H1 (cell line): ENCODE measurements at regions not wholly inside any gene's neighbourhood (a gene's known extent, or its start where the extent isn't known, plus 50 kb on each side); places are given as distances from the start of the nearest gene placed in this dataset.

ENCODE experiments used
- CTCF ChIA-PET: fragments of 300-600 bp; sonication (Branson Sonifier 250); formaldehyde crosslinking; loops from one replicate; lab custom pipeline; 2021; ENCODE audit not compliant: partially characterized antibody; lab: Charles Lee
- POLR2A ChIA-PET: fragments of 300-600 bp; sonication (Branson Sonifier 250); formaldehyde crosslinking; loops from one replicate; lab custom pipeline; 2021; ENCODE audit warnings: inconsistent platforms; ENCODE audit not compliant: partially characterized antibody; lab: Charles Lee
- DNase-seq, 2 experiments: peaks; one replicate each; pipeline versions ENCODE4 v3.0.0 to v3.0.0-alpha.2; 2010 to 2022; ENCODE audit warnings: low spot score in 2 of 2, low read depth in 1 of 2, mixed read lengths in 1 of 2
- FAIRE-seq: peaks from 2 replicates; lab custom pipeline; 2011; peaks lifted over from hg19 to GRCh38; lab: Jason Lieb, UNC
- H2AFZ ChIP-seq: 2 replicates; pipeline ENCODE4 v1.8.1; 2012; ENCODE audit warnings: low read length, inconsistent platforms
- H2AK5ac ChIP-seq: 2 replicates; pipeline ENCODE4 v1.6.1; 2013; ENCODE audit warnings: low read depth, low read length
- H2BK120ac ChIP-seq: replicated peaks from 2 replicates; pipeline ENCODE3; 2013; ENCODE audit warnings: low read depth, low read length, inconsistent platforms
- H2BK12ac ChIP-seq: 2 replicates; pipeline ENCODE4 v1.6.1; 2013; ENCODE audit warnings: low read depth, low read length
- H2BK15ac ChIP-seq: 2 replicates; pipeline ENCODE4 v1.6.1; 2013; ENCODE audit warnings: low read length
- H2BK20ac ChIP-seq: 2 replicates; pipeline ENCODE4 v1.6.1; 2013; ENCODE audit warnings: low read length
- H2BK5ac ChIP-seq: 2 replicates; pipeline ENCODE4 v1.6.1; 2013; ENCODE audit warnings: low read depth, low read length
- H3K14ac ChIP-seq: 2 replicates; pipeline ENCODE4 v1.6.1; 2013; ENCODE audit warnings: inconsistent platforms; ENCODE audit not compliant: insufficient read length
- H3K18ac ChIP-seq: 2 replicates; pipeline ENCODE4 v1.6.1; 2013; ENCODE audit warnings: low read length; ENCODE audit errors: extremely low read depth
- H3K23ac ChIP-seq: 2 replicates; pipeline ENCODE4 v1.6.1; 2013; ENCODE audit warnings: inconsistent platforms; ENCODE audit not compliant: insufficient read length
- H3K23me2 ChIP-seq: 2 replicates; pipeline ENCODE4 v1.6.1; 2013; ENCODE audit warnings: low read depth, low read length
- H3K27ac ChIP-seq: 2 replicates; pipeline ENCODE4 v1.6.1; 2011; ENCODE audit warnings: low read depth, low read length, inconsistent platforms
- H3K27me3 ChIP-seq, 4 experiments: replicated peaks in 1 of 4; 1 replicate in 1 of 4; 2 replicates in 3 of 4; pipeline versions ENCODE4 v1.6.1 to v1.8.1; 2011 to 2013; ENCODE audit warnings: low read length in 3 of 4, mild to moderate bottlenecking in 3 of 4, inconsistent platforms in 2 of 4, mixed read lengths in 2 of 4, moderate library complexity in 1 of 4; ENCODE audit not compliant: control insufficient read depth in 3 of 4, insufficient read depth in 3 of 4; ENCODE audit errors: extremely low read depth in 1 of 4
- H3K36me3 ChIP-seq, 4 experiments: 2 replicates each; pipeline versions ENCODE4 v1.6.1 to v1.8.1; 2011 to 2013; ENCODE audit warnings: mild to moderate bottlenecking in 4 of 4, low read length in 3 of 4, moderate library complexity in 2 of 4, control low read depth in 1 of 4, inconsistent platforms in 1 of 4; ENCODE audit not compliant: insufficient read depth in 4 of 4, control insufficient read depth in 2 of 4
- H3K4ac ChIP-seq: replicated peaks from 2 replicates; pipeline ENCODE3; 2013; ENCODE audit warnings: low read length, low read depth, mixed read lengths, inconsistent platforms; ENCODE audit not compliant: insufficient read length
- H3K4me1 ChIP-seq, 4 experiments: replicated peaks in 1 of 4; 1 replicate in 1 of 4; 2 replicates in 3 of 4; pipeline versions ENCODE4 v1.6.1 to v1.8.1; 2011 to 2013; ENCODE audit warnings: low read length in 3 of 4, inconsistent platforms in 2 of 4, mixed read lengths in 1 of 4; ENCODE audit not compliant: insufficient read depth in 4 of 4, control insufficient read depth in 3 of 4
- H3K4me2 ChIP-seq, 2 experiments: 2 replicates each; pipeline versions ENCODE4 v1.6.1 to v1.8.1; 2011 to 2013; ENCODE audit warnings: low read depth in 2 of 2, low read length in 2 of 2, control low read depth in 1 of 2, inconsistent platforms in 1 of 2, mild to moderate bottlenecking in 1 of 2; ENCODE audit not compliant: insufficient read depth in 1 of 2
- H3K4me3 ChIP-seq, 4 experiments: fragments of 200-600, 300-600 bp in 1 of 4; sonication (generic), shearing (Covaris generic), sonication (Bioruptor Twin) in 1 of 4; 2 replicates each; pipeline versions ENCODE4 v1.5.1 to v1.8.1; 2011 to 2016; ENCODE audit warnings: low read length in 4 of 4, low read depth in 3 of 4, control low read depth in 2 of 4, inconsistent platforms in 2 of 4, mild to moderate bottlenecking in 2 of 4, mixed read lengths in 1 of 4, moderate library complexity in 1 of 4; ENCODE audit not compliant: insufficient read depth in 2 of 4; ENCODE audit errors: extremely low read depth in 1 of 4
- H3K56ac ChIP-seq: replicated peaks from 2 replicates; pipeline ENCODE3; 2013; ENCODE audit warnings: low read depth, mild to moderate bottlenecking, mixed read lengths, low read length, inconsistent platforms; ENCODE audit not compliant: insufficient read length
- H3K79me1 ChIP-seq: 2 replicates; pipeline ENCODE4 v1.6.1; 2013; ENCODE audit warnings: low read depth, low read length, control low read depth
- H3K79me2 ChIP-seq, 2 experiments: 2 replicates each; pipeline versions ENCODE4 v1.6.1 to v1.8.1; 2012 to 2013; ENCODE audit warnings: low read length in 2 of 2, mild to moderate bottlenecking in 2 of 2, inconsistent platforms in 1 of 2; ENCODE audit not compliant: insufficient read depth in 2 of 2, control insufficient read depth in 1 of 2
- H3K9ac ChIP-seq, 4 experiments: replicated peaks in 1 of 4; 1 replicate in 1 of 4; 2 replicates in 3 of 4; pipeline versions ENCODE4 v1.6.1 to v1.8.1; 2011 to 2013; ENCODE audit warnings: low read depth in 3 of 4, low read length in 3 of 4, control low read depth in 2 of 4, mild to moderate bottlenecking in 2 of 4, moderate library complexity in 2 of 4, inconsistent platforms in 1 of 4; ENCODE audit errors: extremely low read depth in 1 of 4
- H3K9me3 ChIP-seq, 2 experiments: 2 replicates each; pipeline versions ENCODE4 v1.6.1 to v1.8.1; 2012 to 2013; ENCODE audit warnings: mild to moderate bottlenecking in 2 of 2, moderate library complexity in 2 of 2, control low read depth in 1 of 2, inconsistent platforms in 1 of 2, low read depth in 1 of 2, low read length in 1 of 2, mixed read lengths in 1 of 2; ENCODE audit not compliant: insufficient read depth in 2 of 2
- H4K20me1 ChIP-seq, 2 experiments: replicated peaks in 1 of 2; 2 replicates each; pipeline versions ENCODE3 to v1.8.1; 2011 to 2013; ENCODE audit warnings: inconsistent platforms in 2 of 2, low read length in 2 of 2, mild to moderate bottlenecking in 1 of 2; ENCODE audit not compliant: insufficient read depth in 2 of 2, control insufficient read depth in 1 of 2
- H4K5ac ChIP-seq: 2 replicates; pipeline ENCODE4 v1.6.1; 2013; ENCODE audit warnings: low read length, low read depth, mixed read lengths, inconsistent platforms; ENCODE audit not compliant: insufficient read length
- H4K8ac ChIP-seq: 2 replicates; pipeline ENCODE4 v1.8.0; 2013; ENCODE audit warnings: mild to moderate bottlenecking, moderate library complexity, low read length, inconsistent platforms; ENCODE audit not compliant: insufficient read depth; ENCODE audit errors: extremely low read depth
- H4K91ac ChIP-seq: replicated peaks from 2 replicates; pipeline ENCODE3; 2013; ENCODE audit warnings: low read length, mixed read lengths, inconsistent platforms; ENCODE audit not compliant: insufficient read length
- BACH1 ChIP-seq: IDR thresholded peaks from 2 replicates; pipeline ENCODE4 v1.6.1; 2012; ENCODE audit warnings: low read length, improper control_type of control experiment
- BRCA1 ChIP-seq: IDR thresholded peaks from 2 replicates; pipeline ENCODE4 v1.6.1; 2012; ENCODE audit warnings: low read depth, low read length, improper control_type of control experiment
- CHD2 ChIP-seq: IDR thresholded peaks from 2 replicates; pipeline ENCODE4 v1.6.1; 2012; ENCODE audit warnings: low read length, improper control_type of control experiment
- CTBP2 ChIP-seq: IDR thresholded peaks from 2 replicates; pipeline ENCODE4 v1.7.0; 2011; ENCODE audit warnings: borderline replicate concordance, mild to moderate bottlenecking, moderate library complexity, mixed read lengths, low read length; ENCODE audit not compliant: insufficient read depth, insufficient read length
- EZH2 ChIP-seq: fragments of 200-600 bp; sonication (generic); IDR thresholded peaks from 2 replicates; pipeline ENCODE4 v1.7.1; 2012; ENCODE audit warnings: low read depth, mild to moderate bottlenecking, moderate library complexity, low read length, inconsistent platforms; ENCODE audit not compliant: severe bottlenecking
- GTF2F1 ChIP-seq: IDR thresholded peaks from 2 replicates; pipeline ENCODE4 v1.6.1; 2012; ENCODE audit warnings: low read depth, low read length, improper control_type of control experiment, borderline replicate concordance
- HDAC6 ChIP-seq: IDR thresholded peaks from one replicate; pipeline ENCODE4 v1.7.1; 2012; ENCODE audit warnings: low read depth, mild to moderate bottlenecking, inconsistent platforms, low read length, moderate library complexity
- JUN ChIP-seq: IDR thresholded peaks from 2 replicates; pipeline ENCODE4 v1.6.1; 2011; ENCODE audit warnings: low read depth, mild to moderate bottlenecking, improper control_type of control experiment, low read length
- PHF8 ChIP-seq: fragments of 200-600 bp; sonication (generic); conservative IDR thresholded peaks from 2 replicates; pipeline ENCODE4 v1.7.1; 2012; ENCODE audit warnings: low read depth, mild to moderate bottlenecking, inconsistent platforms, low read length, moderate library complexity
- RAD21 ChIP-seq, 2 experiments: IDR thresholded peaks in 1 of 2; conservative IDR thresholded peaks in 1 of 2; 2 replicates each; pipeline ENCODE4 v1.6.1; 2011; ENCODE audit warnings: low read depth in 2 of 2, low read length in 2 of 2, improper control_type of control experiment in 1 of 2, inconsistent platforms in 1 of 2, mild to moderate bottlenecking in 1 of 2, moderate library complexity in 1 of 2
- SAP30 ChIP-seq: fragments of 300-600 bp; sonication (generic); IDR thresholded peaks from 2 replicates; pipeline ENCODE4 v1.7.1; 2012; ENCODE audit warnings: low read length, moderate library complexity, mild to moderate bottlenecking, inconsistent platforms; ENCODE audit not compliant: insufficient read depth, insufficient replicate concordance
- SIRT6 ChIP-seq: IDR thresholded peaks from one replicate; pipeline ENCODE4 v1.7.1; 2012; ENCODE audit warnings: low read length, inconsistent platforms
- SIX5 ChIP-seq: IDR thresholded peaks from 2 replicates; pipeline ENCODE4 v1.6.1; 2011; ENCODE audit warnings: mild to moderate bottlenecking, low read depth, low read length
- SP1 ChIP-seq: IDR thresholded peaks from 2 replicates; pipeline ENCODE4 v1.6.1; 2011; ENCODE audit warnings: low read depth, low read length
- SUZ12 ChIP-seq: fragments of 200-600 bp; sonication (generic); IDR thresholded peaks from 2 replicates; pipeline ENCODE4 v1.6.1; 2012; ENCODE audit warnings: mild to moderate bottlenecking, inconsistent platforms, low read length, moderate library complexity, mixed read lengths
- TAF1 ChIP-seq: IDR thresholded peaks from 2 replicates; pipeline ENCODE4 v1.6.1; 2011; ENCODE audit warnings: mild to moderate bottlenecking, low read depth, low read length
- TBP ChIP-seq: IDR thresholded peaks from 2 replicates; pipeline ENCODE4 v1.6.1; 2011; ENCODE audit warnings: low read depth, low read length, improper control_type of control experiment
- YY1 ChIP-seq: IDR thresholded peaks from 2 replicates; pipeline ENCODE4 v1.6.1; 2011; ENCODE audit warnings: low read depth, mild to moderate bottlenecking, low read length

GRCh38 chr5:88117546-88117945 is 151.1 kb downstream of the TMEM161B start:
- Histone ChIP-seq H2BK5ac (no peak overlapping the region), H2AK5ac (no peak overlapping the region), H2BK20ac (no peak overlapping the region), H3K23ac (no peak overlapping the region), H3K4ac (no peak overlapping the region), H3K9me3 (no peaks in the 10 kb centered on the region), H2BK12ac (no peak overlapping the region), H2BK15ac (no peak overlapping the region), H4K91ac (no peak overlapping the region), H3K79me1 (no peaks in the 10 kb centered on the region), H3K4me1 (no peaks in the 10 kb centered on the region), H3K23me2 (no peaks in the 10 kb centered on the region), H4K8ac (no peak overlapping the region), H3K18ac (no peak overlapping the region), H4K5ac (no peak overlapping the region), H3K9ac (no peak overlapping the region), H3K79me2 (no peaks in the 10 kb centered on the region), H3K4me3 (no peak overlapping the region), H2BK120ac (no peak overlapping the region), H2AFZ (no peak overlapping the region), H3K27me3 (no peaks in the 10 kb centered on the region), H3K27ac (no peak overlapping the region), H3K56ac (no peak overlapping the region), H3K4me2 (no peak overlapping the region), H3K36me3 (no peaks in the 10 kb centered on the region), H3K14ac (no peak overlapping the region), H4K20me1 (no peaks in the 10 kb centered on the region)
- CTCF ChIA-PET = no interaction called here
- no peak for DNase-seq
- FAIRE-seq = no peak
- POLR2A ChIA-PET = no interaction called here
- TF ChIP-seq SIRT6 (no peak), CTBP2 (no peak), BACH1 (no peak), BRCA1 (no peak), YY1 (no peak), SP1 (no peak), HDAC6 (no peak), SAP30 (no peak), TAF1 (no peak), CHD2 (no peak), SIX5 (no peak), PHF8 (no peak), GTF2F1 (no peak), EZH2 (no peak), TBP (no peak), RAD21 (IDR thresholded peaks at IDR 0.05 in 1 of 2, conservative IDR thresholded peaks at IDR 0.05 in 1 of 2; ENCODE audit: low read depth in 2 of 2, low read length in 2 of 2) (no peak), SUZ12 (no peak), JUN (no peak)
